DND-41 (cell line): ENCODE measurements at regions not wholly inside any gene's neighbourhood (a gene's known extent, or its start where the extent isn't known, plus 50 kb on each side); places are given as distances from the start of the nearest gene placed in this dataset.
"Not testable (repeated sequence)": the region's sequence is repeated elsewhere in the genome, so short reads cannot be mapped to it uniquely, and the experiment has no call there.

Source experiments
- ATAC-seq: fragments of 200-7000 bp; cut with Tn5 transposase; 3 replicates; pipeline ENCODE4 v1.9.1; 2021; ENCODE audit warnings: low read depth; ENCODE audit not compliant: insufficient read depth
- DNase-seq: peaks from one replicate; pipeline ENCODE4 v3.0.0-alpha.2; 2020
- H2AFZ ChIP-seq: 2 replicates; pipeline ENCODE4 v1.6.0; 2012; ENCODE audit warnings: low read depth, low read length
- H3K27ac ChIP-seq: 2 replicates; pipeline ENCODE4 v1.5.1; 2012; ENCODE audit warnings: low read length, inconsistent platforms
- H3K27me3 ChIP-seq: fragments of 200-600 bp; sonication (generic); 2 replicates; pipeline ENCODE4 v1.6.0; 2012; ENCODE audit warnings: low read length, mild to moderate bottlenecking, inconsistent platforms; ENCODE audit not compliant: insufficient read depth, poor library complexity
- H3K36me3 ChIP-seq: 2 replicates; pipeline ENCODE4 v1.5.1; 2012; ENCODE audit warnings: low read length, inconsistent platforms; ENCODE audit not compliant: insufficient read depth
- H3K4me1 ChIP-seq: 2 replicates; pipeline ENCODE4 v1.5.1; 2012; ENCODE audit warnings: mild to moderate bottlenecking, low read length; ENCODE audit not compliant: insufficient read depth
- H3K4me2 ChIP-seq: 2 replicates; pipeline ENCODE4 v1.6.0; 2012; ENCODE audit warnings: mild to moderate bottlenecking, moderate library complexity, low read length, inconsistent platforms; ENCODE audit not compliant: insufficient read depth
- H3K4me3 ChIP-seq, 2 experiments: fragments of 200-600 bp in 1 of 2; shearing (Covaris generic) in 1 of 2; 2 replicates each; pipeline ENCODE4 v1.5.1; 2012 to 2016; ENCODE audit warnings: inconsistent platforms in 2 of 2, low read length in 2 of 2, mild to moderate bottlenecking in 2 of 2, low read depth in 1 of 2, moderate library complexity in 1 of 2
- H3K79me2 ChIP-seq: 2 replicates; pipeline ENCODE4 v1.6.0; 2012; ENCODE audit warnings: low read length, inconsistent platforms; ENCODE audit not compliant: insufficient read depth
- H3K9ac ChIP-seq: 2 replicates; pipeline ENCODE4 v1.6.0; 2012; ENCODE audit warnings: low read depth, mild to moderate bottlenecking, inconsistent platforms, low read length, moderate library complexity
- H3K9me3 ChIP-seq: 2 replicates; pipeline ENCODE4 v1.5.1; 2012; ENCODE audit warnings: low read length, moderate library complexity, mild to moderate bottlenecking, inconsistent platforms; ENCODE audit not compliant: insufficient read depth, severe bottlenecking
- H4K20me1 ChIP-seq: 2 replicates; pipeline ENCODE4 v1.6.0; 2012; ENCODE audit warnings: low read length; ENCODE audit not compliant: insufficient read depth
- CTCF ChIP-seq: IDR thresholded peaks from 2 replicates; pipeline ENCODE4 v1.5.1; 2012; ENCODE audit warnings: borderline replicate concordance, low read length, moderate library complexity, mild to moderate bottlenecking; ENCODE audit not compliant: poor library complexity, severe bottlenecking; ENCODE audit errors: extremely low read depth
- EZH2 ChIP-seq: IDR thresholded peaks from 3 replicates; pipeline ENCODE4 v1.6.1; 2012; ENCODE audit warnings: borderline replicate concordance, low read depth, mild to moderate bottlenecking, moderate library complexity, low read length, inconsistent platforms; ENCODE audit not compliant: severe bottlenecking

DNA sequence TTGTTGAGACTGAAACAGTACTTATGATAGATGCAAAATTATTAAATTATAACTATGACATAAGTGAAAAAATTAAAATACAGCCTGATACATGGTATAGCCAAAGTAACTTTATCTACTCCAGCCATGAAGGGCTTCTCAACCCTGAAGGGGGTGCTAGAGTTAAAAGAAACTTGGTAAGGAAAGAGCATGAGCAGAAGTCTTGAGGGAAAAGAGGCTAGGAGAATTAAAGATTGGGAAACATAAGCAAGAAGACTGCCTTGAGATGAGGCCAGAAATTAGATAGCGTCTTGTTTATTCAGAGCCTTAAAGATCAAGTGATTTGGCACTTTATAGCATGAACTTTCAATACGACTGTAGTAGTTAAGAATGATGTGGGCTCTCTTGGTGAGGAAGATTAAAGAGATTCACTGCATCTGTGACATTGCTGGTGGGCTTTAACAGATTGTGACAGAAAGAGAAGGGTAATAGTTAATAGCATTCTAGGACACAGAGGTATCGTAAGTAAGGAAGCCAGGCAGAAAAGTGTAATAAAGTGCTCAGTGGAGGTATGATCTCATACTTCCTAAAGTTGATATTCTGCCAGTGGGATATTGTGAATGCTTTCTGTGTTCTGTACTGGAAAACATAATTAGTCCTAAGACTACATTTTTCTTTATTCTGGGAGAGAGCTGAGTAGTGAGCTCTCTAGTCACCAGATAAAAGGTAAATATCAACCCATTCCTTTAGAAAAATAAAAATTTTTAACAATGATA lies 385.4 kb upstream of the PRR20A start:
- no peak for ATAC-seq
- H3K9ac ChIP-seq = no peak overlapping the region
- H3K4me3 ChIP-seq = no peak overlapping the region
- H2AFZ ChIP-seq = no peak overlapping the region
- H3K9me3 ChIP-seq = no peaks in the 10 kb centered on the region
- H3K79me2 ChIP-seq = no peaks in the 10 kb centered on the region
- no peaks in the 10 kb centered on the region for H4K20me1 ChIP-seq
- H3K36me3 ChIP-seq = no peaks in the 10 kb centered on the region
- no peak overlapping the region for H3K27ac ChIP-seq
- H3K4me2 ChIP-seq = no peak overlapping the region
- TF ChIP-seq EZH2 (no peak), CTCF (no peak)
- H3K4me1 ChIP-seq = no peaks in the 10 kb centered on the region
- no peak for DNase-seq
- no peaks in the 10 kb centered on the region for H3K27me3 ChIP-seq

DNA sequence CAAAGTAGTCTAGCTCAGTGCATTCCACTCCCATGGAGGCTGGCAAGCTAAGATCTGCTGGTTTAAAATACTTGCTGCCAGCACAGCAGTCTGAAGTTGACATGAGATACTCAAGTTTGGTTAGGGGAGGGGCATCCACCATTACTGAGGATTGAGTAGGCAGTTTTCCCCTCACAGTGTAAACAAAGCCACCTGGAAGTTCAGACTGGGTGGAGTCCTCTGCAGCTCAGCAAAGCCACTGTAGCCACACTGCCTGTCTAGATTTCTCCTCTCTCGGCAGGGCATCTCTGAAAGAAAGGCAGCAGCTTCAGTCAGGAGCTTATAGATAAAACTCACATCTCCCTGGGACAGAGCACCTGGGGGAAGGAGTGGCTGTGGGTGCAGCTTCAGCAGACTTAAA lies 377.4 kb upstream of the PRR20A start:
- not testable (repeated sequence) for ATAC-seq, H3K9me3 ChIP-seq, H2AFZ ChIP-seq, H3K4me1 ChIP-seq, H3K79me2 ChIP-seq, H3K27ac ChIP-seq, H3K9ac ChIP-seq, H3K36me3 ChIP-seq, H3K4me3 ChIP-seq, H4K20me1 ChIP-seq, DNase-seq, H3K27me3 ChIP-seq, H3K4me2 ChIP-seq

- H3K79me2 ChIP-seq = no peaks in the 10 kb centered on the region
- no peaks in the 10 kb centered on the region for H3K36me3 ChIP-seq
- no peak overlapping the region for H2AFZ ChIP-seq
- no peaks in the 10 kb centered on the region for H3K4me1 ChIP-seq
- no peaks in the 10 kb centered on the region for H4K20me1 ChIP-seq
- no peaks in the 10 kb centered on the region for H3K27me3 ChIP-seq
- H3K9me3 ChIP-seq = no peaks in the 10 kb centered on the region
- H3K4me3 ChIP-seq = no peak overlapping the region
- no peak overlapping the region for H3K27ac ChIP-seq
- H3K4me2 ChIP-seq = no peak overlapping the region
- DNase-seq = no peak
- H3K9ac ChIP-seq = no peak overlapping the region
- ATAC-seq = no peak
- TF ChIP-seq EZH2 (no peak), CTCF (no peak)
Observed at GRCh38 chr13:56773148-56773547, 367.6 kb upstream of the PRR20A start.

DNA sequence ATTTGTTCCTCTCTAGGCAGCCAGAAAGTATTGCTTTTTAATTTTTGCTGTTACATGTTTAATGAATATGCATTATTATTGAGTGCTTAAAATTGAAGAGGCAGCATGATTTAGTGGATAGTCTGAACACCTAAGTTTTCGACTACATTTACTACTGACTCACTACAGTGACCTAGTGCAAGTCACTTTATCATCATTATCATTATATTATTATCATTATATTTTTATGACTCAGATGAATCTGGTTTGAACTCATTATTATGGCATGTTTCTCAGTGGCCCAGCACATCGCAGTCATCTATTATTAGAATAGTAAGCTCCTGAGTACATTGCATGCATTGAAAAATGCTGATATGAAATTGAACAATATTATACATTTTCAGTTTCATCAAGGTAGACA lies 351.2 kb upstream of the PRR20A start:
- no peaks in the 10 kb centered on the region for H3K27me3 ChIP-seq
- no peaks in the 10 kb centered on the region for H3K4me1 ChIP-seq
- TF ChIP-seq CTCF = no peak
- no peak for TF ChIP-seq EZH2
- no peak overlapping the region for H3K27ac ChIP-seq
- no peak overlapping the region for H3K4me2 ChIP-seq
- no peaks in the 10 kb centered on the region for H3K9me3 ChIP-seq
- no peak overlapping the region for H2AFZ ChIP-seq
- H3K9ac ChIP-seq = no peak overlapping the region
- ATAC-seq = no peak
- H3K36me3 ChIP-seq = no peaks in the 10 kb centered on the region
- H3K4me3 ChIP-seq = no peak overlapping the region
- H3K79me2 ChIP-seq = no peaks in the 10 kb centered on the region
- H4K20me1 ChIP-seq = no peaks in the 10 kb centered on the region
- no peak for DNase-seq
